Heart right ventricle (tissue), 16 donors: ENCODE measurements at regions not wholly inside any gene's neighbourhood (a gene's known extent, or its start where the extent isn't known, plus 50 kb on each side); places are given as distances from the start of the nearest gene placed in this dataset.
A peak's percentile ranks its signal among the peaks of the same experiment; 100 is the strongest.

Experiments used
- ATAC-seq, 8 donors: fragments of 200-7000 bp; cut with Tn5 transposase; one replicate each; pipeline ENCODE4 v1.9.1; 2020; ENCODE audit warnings: mild to moderate bottlenecking in 8 of 8, moderate library complexity in 8 of 8, moderate number of reproducible peaks in 1 of 8
- DNase-seq, 2 donors: peaks; one replicate each; pipeline ENCODE4 v3.0.0-alpha.2; 2020
- H3K27ac ChIP-seq, 10 donors: fragments of 200-600 bp; sonication (generic) in 2 of 10; one replicate each; pipeline versions ENCODE4 v1.5.0 to v1.8.0; 2020 to 2022; ENCODE audit warnings: mild to moderate bottlenecking in 3 of 10
- H3K27me3 ChIP-seq, 7 donors: fragments of 200-600 bp; one replicate each; pipeline ENCODE4 v1.8.0; 2021 to 2022; ENCODE audit warnings: mild to moderate bottlenecking in 2 of 7
- H3K36me3 ChIP-seq, 9 donors: fragments of 200-600 bp; sonication (generic) in 1 of 9; one replicate each; pipeline versions ENCODE4 v1.5.0 to v1.8.0; 2020 to 2022; ENCODE audit warnings: mild to moderate bottlenecking in 2 of 9
- H3K4me1 ChIP-seq, 9 donors: fragments of 200-600 bp; sonication (generic) in 1 of 9; one replicate each; pipeline versions ENCODE4 v1.5.0 to v1.8.0; 2020 to 2022; ENCODE audit warnings: mild to moderate bottlenecking in 4 of 9
- H3K4me3 ChIP-seq, 10 donors: fragments of 200-600 bp; sonication (generic) in 2 of 10; one replicate each; pipeline versions ENCODE4 v1.5.0 to v1.8.0; 2020 to 2022; ENCODE audit warnings: mild to moderate bottlenecking in 7 of 10, moderate library complexity in 2 of 10
- H3K9me3 ChIP-seq, 11 donors: fragments of 200-600 bp in 10 of 11; sonication (generic) in 2 of 11; one replicate each; pipeline versions ENCODE4 v1.5.0 to v1.8.0; 2013 to 2022; ENCODE audit warnings: mild to moderate bottlenecking in 2 of 11, control low read depth in 1 of 11, moderate library complexity in 1 of 11
- WGBS, 2 donors: extraction: QIAGEN DNeasy Blood & Tissue Kit; methylation state at CpG; one replicate each; pipeline ENCODE4 v1.1.7; 2013; ENCODE audit warnings: inconsistent platforms in 1 of 2; 5-methylcytosine and 5-hydroxymethylcytosine counted together
- intact Hi-C, 10 donors: fragments of 100-400 bp; cut with DNase I; formaldehyde crosslinking; loops; one replicate each; pipeline versions ENCODE4 v1.11.1 to v1.14.2; 2022
- TF ChIP-seq, protein P1 (sequence below), 9 donors: fragments of 200-600 bp; sonication (generic) in 2 of 9; IDR thresholded peaks; one replicate each; pipeline versions ENCODE4 v1.5.0 to v1.8.0; 2021 to 2022; ENCODE audit warnings: antibody characterized with exemption in 9 of 9, mild to moderate bottlenecking in 5 of 9, moderate library complexity in 1 of 9
- donor health status: Arrhythmogenic right ventricular cardiomyopathy.
- donor health status: ischemic (EF 13 %, LVEDD 7.1; RV severe dilation, severe dysfunction).
- donor health status: healthy with polysubstance abuse.
- donor health status: DM: no; HTN: yes; CAD: no.
- donor health status: DM: no; HTN: no; CAD: no.
- donor health status: ischemic (EF 25% LVEDD 6.9; RV normal size, moderate dysfunction).
- donor health status: ischemic (EF 25% LVEDD 5.7; RV mildly dilated, moderate dysfunction).
- donor health status: healthy.
- donor health status: DM: yes; HTN: yes; CAD: no.
- donor health status: Ischemic cardiomyopathy.
- donor health status: ischemic (EF 35%, LVEDD 5.7; RV mildly dilated, moderate dysfunction).
- donor health status: nonischemic (EF 11% LVEDD 7.7; RV severe dilation, severe dysfunction).
- donor health status: DM: yes; HTN: yes; CAD: no.
- donor health status: PGD.
- donor health status: ischemic (EF 29% LVEDD 5.4; RV normal size, mild dysfunction).
- donor health status: nonischemic (EF 23%, LVEDD 6.1; RV moderate dilation, normal function).

- WGBS, 2 donors, result 77 to 87% methylated on average over 4 of the region's 4 CpGs
- H3K4me1 ChIP-seq, result peaks cover 0 to 3% (median 0%) of the 10 kb centered on the region in 9 donors
- no peak overlapping the region for H3K4me3 ChIP-seq
- H3K27me3 ChIP-seq, result no peaks in the 10 kb centered on the region
- H3K9me3 ChIP-seq, result no peaks in the 10 kb centered on the region
- ATAC-seq (no peak), DNase-seq (no peak)
- H3K27ac ChIP-seq, result no peak overlapping the region
- TF ChIP-seq, protein P1, sequence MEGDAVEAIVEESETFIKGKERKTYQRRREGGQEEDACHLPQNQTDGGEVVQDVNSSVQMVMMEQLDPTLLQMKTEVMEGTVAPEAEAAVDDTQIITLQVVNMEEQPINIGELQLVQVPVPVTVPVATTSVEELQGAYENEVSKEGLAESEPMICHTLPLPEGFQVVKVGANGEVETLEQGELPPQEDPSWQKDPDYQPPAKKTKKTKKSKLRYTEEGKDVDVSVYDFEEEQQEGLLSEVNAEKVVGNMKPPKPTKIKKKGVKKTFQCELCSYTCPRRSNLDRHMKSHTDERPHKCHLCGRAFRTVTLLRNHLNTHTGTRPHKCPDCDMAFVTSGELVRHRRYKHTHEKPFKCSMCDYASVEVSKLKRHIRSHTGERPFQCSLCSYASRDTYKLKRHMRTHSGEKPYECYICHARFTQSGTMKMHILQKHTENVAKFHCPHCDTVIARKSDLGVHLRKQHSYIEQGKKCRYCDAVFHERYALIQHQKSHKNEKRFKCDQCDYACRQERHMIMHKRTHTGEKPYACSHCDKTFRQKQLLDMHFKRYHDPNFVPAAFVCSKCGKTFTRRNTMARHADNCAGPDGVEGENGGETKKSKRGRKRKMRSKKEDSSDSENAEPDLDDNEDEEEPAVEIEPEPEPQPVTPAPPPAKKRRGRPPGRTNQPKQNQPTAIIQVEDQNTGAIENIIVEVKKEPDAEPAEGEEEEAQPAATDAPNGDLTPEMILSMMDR (IDR thresholded peaks at IDR 0.05), result no peak
- intact Hi-C loops, result loop anchor here in 3 of 10 donors (10.0 kb wide), 3 partner anchors 185 to 605 kb away; partner anchors contain the start of gene DUSP10 (in 2 of the 3)
- no peaks in the 10 kb centered on the region for H3K36me3 ChIP-seq
These were observed 182.0 kb downstream of the DUSP10 start for GRCh38 chr1:221559911-221560310.

- WGBS, 2 donors, result 91 to 95% methylated on average over 9 of the region's 9 CpGs
- TF ChIP-seq, protein P1 (IDR thresholded peaks at IDR 0.05), result no peak
- no peak overlapping the region for H3K4me3 ChIP-seq
- DNase-seq (no peak), ATAC-seq (peak in 1 of 8 donors; percentile 5)
- intact Hi-C loops, result loop anchor here in 1 of 10 donors (10.0 kb wide), 1 partner anchor 182 kb away; the partner anchor contains the start of gene DUSP10
- no peak overlapping the region for H3K27ac ChIP-seq
- peaks cover 0 to 26% (median 9%) of the 10 kb centered on the region in 9 donors for H3K4me1 ChIP-seq
- no peaks in the 10 kb centered on the region for H3K27me3 ChIP-seq
- no peaks in the 10 kb centered on the region for H3K36me3 ChIP-seq
- H3K9me3 ChIP-seq, result no peaks in the 10 kb centered on the region
These were observed 179.1 kb downstream of the DUSP10 start for GRCh38 chr1:221562542-221563475.

GRCh38 chr1:221563476-221563921 lies 178.4 kb downstream of the DUSP10 start:
- H3K4me1 ChIP-seq, result peaks cover 0 to 33% (median 10%) of the 10 kb centered on the region in 9 donors
- intact Hi-C loops, result loop anchor here in 1 of 10 donors (10.0 kb wide), 1 partner anchor 181 kb away; the partner anchor contains the start of gene DUSP10
- H3K36me3 ChIP-seq, result no peaks in the 10 kb centered on the region
- no peak overlapping the region for H3K4me3 ChIP-seq
- TF ChIP-seq, protein P1 (IDR thresholded peaks at IDR 0.05), result no peak
- WGBS, 2 donors, result 82 to 85% methylated on average over 24 of the region's 24 CpGs
- no peaks in the 10 kb centered on the region for H3K9me3 ChIP-seq
- ATAC-seq (peak in 5 of 8 donors; percentile 25 to 59 (median 46)), DNase-seq (no peak)
- H3K27me3 ChIP-seq, result no peaks in the 10 kb centered on the region
- H3K27ac ChIP-seq, result no peak overlapping the region

- no peak for DNase-seq
- H3K27ac ChIP-seq, result peak overlapping the region in 4 of 10 donors; percentile 48 to 69 (median 56)
- ATAC-seq, result no peak
- WGBS, 2 donors, result 60 to 61% methylated on average over 2 of the region's 2 CpGs
- H3K9me3 ChIP-seq, result no peaks in the 10 kb centered on the region
- intact Hi-C loops, result loop anchor here in 1 of 10 donors (10.0 kb wide), 1 partner anchor 180 kb away; the partner anchor contains the start of gene DUSP10
- H3K27me3 ChIP-seq, result no peaks in the 10 kb centered on the region
- H3K36me3 ChIP-seq, result no peaks in the 10 kb centered on the region
- H3K4me1 ChIP-seq, result peaks cover 0 to 37% (median 10%) of the 10 kb centered on the region in 9 donors
- TF ChIP-seq, protein P1 (IDR thresholded peaks at IDR 0.05), result no peak
- no peak overlapping the region for H3K4me3 ChIP-seq
These were observed 177.0 kb downstream of the DUSP10 start for GRCh38 chr1:221564891-221565290.
